ENCODE measurements at regions not wholly inside any gene's neighbourhood (a gene's known extent, or its start where the extent isn't known, plus 50 kb on each side); places are given as distances from the start of the nearest gene placed in this dataset.

GRCh38 chr12:118870551-118870950 is 110.8 kb upstream of the SRRM4 start:
- DNase-seq = no peak

GRCh38 chr12:118874698-118875548 is 106.4 kb upstream of the SRRM4 start:
- DNase-seq = no peak

- no peak for DNase-seq
Observed at GRCh38 chr12:118880720-118881493, 100.4 kb upstream of the SRRM4 start.

GRCh38 chr12:118884226-118884625 is 97.1 kb upstream of the SRRM4 start:
- no peak for DNase-seq

- DNase-seq = no peak
Observed at GRCh38 chr12:118900993-118901392, 80.3 kb upstream of the SRRM4 start.

- no peak for DNase-seq
Observed at GRCh38 chr12:118908811-118909210, 72.5 kb upstream of the SRRM4 start.

GRCh38 chr12:118912697-118913270 is 68.6 kb upstream of the SRRM4 start:
- DNase-seq = no peak

GRCh38 chr12:118921761-118922160 is 59.6 kb upstream of the SRRM4 start:
- DNase-seq = no peak

- DNase-seq = no peak
Observed at GRCh38 chr12:118922405-118922804, 58.9 kb upstream of the SRRM4 start.

GRCh38 chr12:118925407-118925806 is 55.9 kb upstream of the SRRM4 start:
- no peak for DNase-seq

- no peak for DNase-seq
Observed at GRCh38 chr12:118925826-118926225, 55.5 kb upstream of the SRRM4 start.
